A549 (cell line): ENCODE measurements at regions not wholly inside any gene's neighbourhood (a gene's known extent, or its start where the extent isn't known, plus 50 kb on each side); places are given as distances from the start of the nearest gene placed in this dataset.
"Not testable (repeated sequence)": the region's sequence is repeated elsewhere in the genome, so short reads cannot be mapped to it uniquely, and the experiment has no call there.

ENCODE experiments used
- ATAC-seq, 2 experiments: fragments of 200-7000 bp in 1 of 2; fragments of >200 bp in 1 of 2; cut with Nextera tagmentation in 1 of 2; cut with Tn5 transposase in 1 of 2; 3 replicates each; pipeline versions ENCODE4 v1.8.0 to v1.9.1; 2018 to 2020; ENCODE audit warnings: mild to moderate bottlenecking in 1 of 2, moderate library complexity in 1 of 2
- CTCF ChIA-PET: fragments of 300-600 bp; sonication (Branson Sonifier 250); formaldehyde crosslinking; extraction: SDS; loops from one replicate; lab custom pipeline; 2021; ENCODE audit warnings: antibody characterized with exemption, inconsistent platforms; lab: Yijun Ruan, JAX
- POLR2A ChIA-PET: fragments of 350-600 bp; formaldehyde crosslinking; extraction: SDS; loops from one replicate; lab custom pipeline; 2021; ENCODE audit warnings: antibody characterized with exemption, inconsistent platforms; lab: Yijun Ruan, JAX
- DNase-seq, 2 experiments: peaks; one replicate each; pipeline versions ENCODE4 v3.0.0 to v3.0.0-alpha.2; 2011 to 2016; ENCODE audit warnings: low read depth in 1 of 2, low spot score in 1 of 2
- FAIRE-seq: peaks from 2 replicates; lab custom pipeline; 2011; peaks lifted over from hg19 to GRCh38; lab: Jason Lieb, UNC
- H3K27ac ChIP-seq, 2 experiments: fragments of >200 bp; sonication (Bioruptor Twin); formaldehyde crosslinking; 3 replicates each; pipeline ENCODE4 v1.5.1; 2016 to 2017
- H3K4me1 ChIP-seq: fragments of >200 bp; sonication (Bioruptor Twin); formaldehyde crosslinking; 3 replicates; pipeline ENCODE4 v1.6.1; 2016
- H3K4me2 ChIP-seq: fragments of >200 bp; sonication (Bioruptor Twin); formaldehyde crosslinking; 3 replicates; pipeline ENCODE4 v1.6.1; 2016
- H3K4me3 ChIP-seq: fragments of >200 bp; sonication (Bioruptor Twin); formaldehyde crosslinking; 3 replicates; pipeline ENCODE4 v1.5.1; 2016
- H3K9me3 ChIP-seq: fragments of >200 bp; sonication (Bioruptor Twin); formaldehyde crosslinking; 3 replicates; pipeline ENCODE4 v1.6.1; 2016
- CBX2 ChIP-seq: fragments of 200-600 bp; sonication (generic); IDR thresholded peaks from 2 replicates; pipeline ENCODE4 v1.6.1; 2016; ENCODE audit warnings: low read depth, mild to moderate bottlenecking, borderline replicate concordance
- E2F6 ChIP-seq: IDR thresholded peaks from 2 replicates; pipeline ENCODE4 v1.6.1; 2012; ENCODE audit warnings: low read depth, borderline replicate concordance
- EHMT2 ChIP-seq: fragments of 200-600 bp; sonication (generic); IDR thresholded peaks from 2 replicates; pipeline ENCODE4 v1.6.1; 2016; ENCODE audit warnings: antibody characterized with exemption, low read depth, mild to moderate bottlenecking, moderate library complexity
- ELK1 ChIP-seq: fragments of 150-350 bp; IDR thresholded peaks from 2 replicates; pipeline ENCODE4 v1.6.1; 2014; ENCODE audit warnings: low read depth, mild to moderate bottlenecking, low read length
- ESRRA ChIP-seq: fragments of 150-350 bp; IDR thresholded peaks from 2 replicates; pipeline ENCODE4 v1.6.1; 2014; ENCODE audit warnings: mild to moderate bottlenecking, low read length, borderline replicate concordance
- FOSL2 ChIP-seq, 2 experiments: fragments of 450-650 bp in 1 of 2; fragments of >200 bp in 1 of 2; sonication (Bioruptor Twin) in 1 of 2; formaldehyde crosslinking; IDR thresholded peaks; 2 replicates each; pipeline versions ENCODE4 v1.5.0 to v1.6.1; 2016 to 2020; ENCODE audit warnings: mild to moderate bottlenecking in 1 of 2, moderate library complexity in 1 of 2
- HDAC2 ChIP-seq: fragments of 200-600 bp; sonication (generic); IDR thresholded peaks from 2 replicates; pipeline ENCODE4 v1.6.1; 2016
- HEYL ChIP-seq: fragments of 250-450 bp; sonication (Bioruptor Pico); IDR thresholded peaks from 2 replicates; pipeline ENCODE4 v1.8.0; 2021; ENCODE audit warnings: mild to moderate bottlenecking, moderate library complexity
- HOXA7 ChIP-seq: fragments of 250-450 bp; sonication (Bioruptor Pico); IDR thresholded peaks from 2 replicates; pipeline ENCODE4 v1.5.0; 2020; ENCODE audit warnings: mild to moderate bottlenecking, moderate library complexity
- NFE2L2 ChIP-seq: fragments of 150-350 bp; conservative IDR thresholded peaks from 2 replicates; pipeline ENCODE4 v1.6.1; 2014; ENCODE audit warnings: low read length
- PBX3 ChIP-seq: IDR thresholded peaks from 2 replicates; pipeline ENCODE4 v1.6.1; 2012
- POLR2AphosphoS2 ChIP-seq: conservative IDR thresholded peaks from 2 replicates; pipeline ENCODE4 v1.6.1; 2012; ENCODE audit warnings: low read length, improper control_type of control experiment, inconsistent platforms
- RAD21 ChIP-seq, 2 experiments: fragments of >200 bp in 1 of 2; sonication (Bioruptor Twin) in 1 of 2; formaldehyde crosslinking in 1 of 2; IDR thresholded peaks in 1 of 2; conservative IDR thresholded peaks in 1 of 2; 2 replicates in 1 of 2; 3 replicates in 1 of 2; pipeline ENCODE4 v1.6.1; 2012 to 2018; ENCODE audit warnings: inconsistent platforms in 1 of 2
- RCOR1 ChIP-seq: fragments of 150-350 bp; IDR thresholded peaks from 2 replicates; pipeline ENCODE4 v1.6.1; 2014; ENCODE audit warnings: antibody characterized with exemption, low read length, low read depth
- REST ChIP-seq: fragments of 200-600 bp; sonication (generic); IDR thresholded peaks from 2 replicates; pipeline ENCODE4 v1.6.1; 2016; ENCODE audit warnings: antibody characterized with exemption, mild to moderate bottlenecking, moderate library complexity
- ZC3H11A ChIP-seq: fragments of 450-650 bp; IDR thresholded peaks from 2 replicates; pipeline ENCODE4 v1.6.1; 2014; ENCODE audit warnings: antibody characterized with exemption, mild to moderate bottlenecking
- ZNF302 ChIP-seq: fragments of 250-450 bp; sonication (Bioruptor Pico); IDR thresholded peaks from 2 replicates; pipeline ENCODE4 v1.9.0; 2021; ENCODE audit warnings: inconsistent platforms, mild to moderate bottlenecking, moderate library complexity
- WGBS: methylation state at CpG from one replicate; pipeline ENCODE4 v1.1.6; 2017; ENCODE audit errors: missing lambda C conversion rate; 5-methylcytosine and 5-hydroxymethylcytosine counted together

- TF ChIP-seq REST: no peak
- Histone ChIP-seq H3K27ac (no peak overlapping the region), H3K4me2 (no peak overlapping the region), H3K4me1 (no peaks in the 10 kb centered on the region), H3K9me3 (no peaks in the 10 kb centered on the region), H3K4me3 (no peak overlapping the region)
- 21% methylated on average over 3 of the region's 3 CpGs for WGBS
- FAIRE-seq (no peak), DNase-seq (no peak), ATAC-seq (no peak)
- POLR2A ChIA-PET: no interaction called here
- CTCF ChIA-PET: no interaction called here
These were observed 1911.5 kb upstream of the AGA start for GRCh38 chr4:179353786-179354185.

- Histone ChIP-seq H3K9me3 (no peaks in the 10 kb centered on the region), H3K4me1 (no peaks in the 10 kb centered on the region), H3K4me2 (no peak overlapping the region), H3K27ac (no peak overlapping the region), H3K4me3 (no peak overlapping the region)
- CTCF ChIA-PET: no interaction called here
- FAIRE-seq (no peak), ATAC-seq (no peak), DNase-seq (no peak)
- TF ChIP-seq ELK1 (no peak), POLR2AphosphoS2 (no peak), ESRRA (no peak), HOXA7 (CRISPR knock-in tag) (no peak), E2F6 (no peak), NFE2L2 (no peak), RAD21 (conservative IDR thresholded peaks at IDR 0.05 in 1 of 2, IDR thresholded peaks at IDR 0.05 in 1 of 2) (no peak), CBX2 (no peak), FOSL2 (IDR thresholded peaks at IDR 0.05) (no peak), FOSL2 (CRISPR knock-in tag; IDR thresholded peaks at IDR 0.05) (no peak), ZNF302 (CRISPR knock-in tag) (no peak), ZC3H11A (no peak), HDAC2 (no peak), RCOR1 (no peak), PBX3 (no peak), EHMT2 (no peak), HEYL (no peak)
- 35% methylated on average over 8 of the region's 8 CpGs for WGBS
- POLR2A ChIA-PET: no interaction called here
These were observed 1919.8 kb upstream of the AGA start for GRCh38 chr4:179361978-179362486.

- H3K9me3 ChIP-seq, H3K27ac ChIP-seq, DNase-seq, H3K4me3 ChIP-seq, POLR2A ChIA-PET, CTCF ChIA-PET, ATAC-seq, H3K4me2 ChIP-seq, H3K4me1 ChIP-seq, FAIRE-seq: not testable (repeated sequence)
- WGBS: 35% methylated on average over 3 of the region's 3 CpGs
- peak; percentile 75 for TF ChIP-seq ZC3H11A
These were observed 1923.7 kb upstream of the AGA start for GRCh38 chr4:179365932-179366331.
